ENCODE measurements at regions not wholly inside any gene's neighbourhood (a gene's known extent, or its start where the extent isn't known, plus 50 kb on each side); places are given as distances from the start of the nearest gene placed in this dataset.

DNA sequence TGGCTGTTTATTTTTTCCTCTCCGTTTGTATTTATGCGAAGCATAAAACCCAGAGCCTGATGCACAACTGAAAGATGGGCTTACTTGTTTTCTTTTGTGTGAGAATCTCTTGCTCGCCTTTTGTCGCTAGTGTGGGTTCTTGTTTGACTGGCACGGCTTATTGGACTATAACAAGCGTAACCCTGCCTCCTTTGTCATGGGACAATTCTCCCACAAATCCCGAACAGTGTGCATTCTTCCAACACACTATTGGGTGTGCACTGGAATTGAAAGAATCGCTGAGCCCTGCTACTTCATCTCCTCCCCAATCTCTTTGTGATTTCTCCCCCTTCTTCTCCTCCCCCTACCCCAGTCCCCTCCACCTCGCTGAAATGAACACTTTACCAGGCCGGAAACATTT is 110.8 kb downstream of the ZIC5 start:
- no peak for TF ChIP-seq POLR2A (IDR thresholded peaks at IDR 0.05; ENCODE audit: low read depth, low read length)
- TF ChIP-seq TAF1 (IDR thresholded peaks at IDR 0.05; ENCODE audit: borderline replicate concordance, low read depth, low read length), result no peak
- no peak for TF ChIP-seq POLR2AphosphoS5 (IDR thresholded peaks at IDR 0.05; ENCODE audit: low read depth, low read length)

Data from GM12892 (cell line).